Transverse colon (tissue), 4 donors: ENCODE measurements at regions not wholly inside any gene's neighbourhood (a gene's known extent, or its start where the extent isn't known, plus 50 kb on each side); places are given as distances from the start of the nearest gene placed in this dataset.

ENCODE experiments used
- DNase-seq: peaks from one replicate; pipeline ENCODE4 v3.0.0-alpha.2; 2019
- H3K27ac ChIP-seq, 4 donors: fragments of 200-600 bp; sonication (generic); 2 replicates each; pipeline ENCODE4 v1.5.1; 2016 to 2018; ENCODE audit warnings: inconsistent platforms in 4 of 4
- H3K27me3 ChIP-seq: fragments of 200-600 bp; sonication (generic); 2 replicates; pipeline ENCODE4 v1.5.1; 2017; ENCODE audit warnings: inconsistent platforms
- H3K36me3 ChIP-seq, 4 donors: fragments of 200-600 bp; sonication (generic); 2 replicates each; pipeline ENCODE4 v1.5.1; 2017 to 2019; ENCODE audit warnings: inconsistent platforms in 4 of 4
- H3K4me1 ChIP-seq, 4 donors: fragments of 200-600 bp; sonication (generic); 2 replicates each; pipeline ENCODE4 v1.5.1; 2017 to 2020; ENCODE audit warnings: inconsistent platforms in 4 of 4
- H3K4me3 ChIP-seq, 4 donors: fragments of 200-600 bp; sonication (generic); 1 replicate in 1 of 4; 2 replicates in 3 of 4; pipeline versions ENCODE4 v1.5.1 to v1.6.1; 2017 to 2019; ENCODE audit warnings: inconsistent platforms in 4 of 4
- H3K9me3 ChIP-seq, 2 donors: fragments of 200-600 bp; sonication (generic); 2 replicates each; pipeline ENCODE4 v1.5.1; 2017 to 2019; ENCODE audit warnings: inconsistent platforms in 2 of 2
- EP300 ChIP-seq: sonication (generic); formaldehyde crosslinking; IDR thresholded peaks from one replicate; pipeline ENCODE4 v1.6.1; 2017; ENCODE audit warnings: antibody characterized with exemption, low read depth
- POLR2A ChIP-seq: fragments of 450-650 bp; IDR thresholded peaks from one replicate; pipeline ENCODE4 v1.6.1; 2016; ENCODE audit warnings: antibody characterized with exemption, mild to moderate bottlenecking, moderate library complexity
- POLR2AphosphoS5 ChIP-seq, 3 donors: sonication (generic); formaldehyde crosslinking; IDR thresholded peaks; one replicate each; pipeline ENCODE4 v1.6.1; 2016; ENCODE audit warnings: antibody characterized with exemption in 3 of 3
- WGBS, 2 donors: methylation state at CpG; one replicate each; pipeline ENCODE4 v1.1.5; 2018; ENCODE audit warnings: low coverage in 1 of 2; 5-methylcytosine and 5-hydroxymethylcytosine counted together
- in situ Hi-C, 4 donors: fragments of 200-750 bp; cut with MboI; loops; one replicate each; pipeline versions ENCODE4 v1.15.0 to v1.15.1; 2017; ENCODE audit warnings: low sequenced_read_pairs in 3 of 4, low pct_ligation_motif_present in 1 of 4, low pct_unique_long_range_greater_than_20kb in 1 of 4
- intact Hi-C: fragments of 100-400 bp; cut with DNase I; formaldehyde crosslinking; loops from one replicate; pipeline ENCODE4 v1.15.1; 2023; ENCODE audit warnings: low total_unique reads
- TF ChIP-seq, protein P1 (sequence below), 5 experiments: fragments of 200-600 bp in 3 of 5; fragments of 450-650 bp in 2 of 5; sonication (generic) in 3 of 5; IDR thresholded peaks; 1 replicate in 2 of 5; 2 replicates in 3 of 5; pipeline ENCODE4 v1.5.1; 2016 to 2017; ENCODE audit warnings: antibody characterized with exemption in 5 of 5, inconsistent platforms in 3 of 5, mild to moderate bottlenecking in 2 of 5, moderate library complexity in 1 of 5

DNA sequence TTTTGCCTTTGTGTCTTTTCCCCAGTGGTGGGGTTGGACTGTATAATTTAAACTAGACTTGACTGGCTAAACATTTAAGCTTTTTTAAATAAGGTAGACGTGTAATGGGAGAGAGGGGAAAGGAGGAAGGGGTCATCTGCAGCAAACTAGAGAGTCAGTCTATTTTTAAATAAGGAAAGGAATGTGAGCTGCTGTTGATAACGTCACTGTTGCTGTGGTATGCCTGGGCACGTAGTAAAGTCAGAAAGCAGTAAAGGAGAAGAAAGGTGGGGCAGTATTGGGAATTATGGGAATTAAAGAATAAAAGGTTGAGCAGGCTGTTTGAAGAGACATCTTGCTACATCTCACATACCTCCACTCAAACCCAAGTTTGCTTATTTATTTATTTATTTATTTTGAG lies 80.4 kb upstream of the FSHB start:
- DNase-seq = no peak
- H3K4me3 ChIP-seq = no peak overlapping the region

DNA sequence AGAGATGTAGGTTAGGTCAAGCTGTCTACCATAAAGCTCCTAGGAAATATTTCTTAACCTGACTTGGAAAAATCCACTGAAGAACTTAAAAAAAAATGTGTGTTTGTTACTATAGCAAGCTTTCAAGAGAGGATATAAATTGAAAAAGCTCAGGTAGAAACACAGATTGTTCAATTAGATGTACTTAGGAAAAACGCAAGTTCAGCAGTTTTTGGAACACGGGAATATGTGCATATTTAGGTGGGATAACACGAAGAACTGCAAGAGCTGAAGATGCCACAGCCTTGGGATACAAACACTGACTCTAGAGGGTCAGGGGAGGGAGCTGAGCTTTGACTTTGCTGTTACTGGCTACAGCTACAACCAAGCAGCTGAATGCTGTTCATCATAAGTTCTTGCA lies 77.8 kb upstream of the FSHB start:
- Histone ChIP-seq H3K27me3 (no peaks in the 10 kb centered on the region), H3K4me3 (no peak overlapping the region), H3K36me3 (no peaks in the 10 kb centered on the region), H3K4me1 (no peaks in the 10 kb centered on the region), H3K9me3 (no peaks in the 10 kb centered on the region), H3K27ac (no peak overlapping the region)
- TF ChIP-seq POLR2AphosphoS5 (IDR thresholded peaks at IDR 0.05) (no peak), EP300 (no peak), POLR2A (no peak)
- TF ChIP-seq, protein P1, sequence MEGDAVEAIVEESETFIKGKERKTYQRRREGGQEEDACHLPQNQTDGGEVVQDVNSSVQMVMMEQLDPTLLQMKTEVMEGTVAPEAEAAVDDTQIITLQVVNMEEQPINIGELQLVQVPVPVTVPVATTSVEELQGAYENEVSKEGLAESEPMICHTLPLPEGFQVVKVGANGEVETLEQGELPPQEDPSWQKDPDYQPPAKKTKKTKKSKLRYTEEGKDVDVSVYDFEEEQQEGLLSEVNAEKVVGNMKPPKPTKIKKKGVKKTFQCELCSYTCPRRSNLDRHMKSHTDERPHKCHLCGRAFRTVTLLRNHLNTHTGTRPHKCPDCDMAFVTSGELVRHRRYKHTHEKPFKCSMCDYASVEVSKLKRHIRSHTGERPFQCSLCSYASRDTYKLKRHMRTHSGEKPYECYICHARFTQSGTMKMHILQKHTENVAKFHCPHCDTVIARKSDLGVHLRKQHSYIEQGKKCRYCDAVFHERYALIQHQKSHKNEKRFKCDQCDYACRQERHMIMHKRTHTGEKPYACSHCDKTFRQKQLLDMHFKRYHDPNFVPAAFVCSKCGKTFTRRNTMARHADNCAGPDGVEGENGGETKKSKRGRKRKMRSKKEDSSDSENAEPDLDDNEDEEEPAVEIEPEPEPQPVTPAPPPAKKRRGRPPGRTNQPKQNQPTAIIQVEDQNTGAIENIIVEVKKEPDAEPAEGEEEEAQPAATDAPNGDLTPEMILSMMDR (IDR thresholded peaks at IDR 0.05) = no peak
- in situ Hi-C loops (no loop called here), intact Hi-C loops (no loop called here)
- 81 to 89% methylated on average over 3 of the region's 3 CpGs for WGBS, 2 donors
- no peak for DNase-seq

More for the DNA sequence above, 80.4 kb upstream of the FSHB start:
- Histone ChIP-seq H3K36me3 (no peaks in the 10 kb centered on the region), H3K27me3 (no peaks in the 10 kb centered on the region), H3K9me3 (no peaks in the 10 kb centered on the region), H3K27ac (no peak overlapping the region), H3K4me1 (no peaks in the 10 kb centered on the region)
- in situ Hi-C loops (no loop called here), intact Hi-C loops (no loop called here)
- 13 to 28% methylated on average over 3 of the region's 3 CpGs for WGBS, 2 donors
- TF ChIP-seq POLR2AphosphoS5 (IDR thresholded peaks at IDR 0.05) (no peak), EP300 (no peak), POLR2A (no peak)
- TF ChIP-seq, protein P1 (IDR thresholded peaks at IDR 0.05) = no peak

DNA sequence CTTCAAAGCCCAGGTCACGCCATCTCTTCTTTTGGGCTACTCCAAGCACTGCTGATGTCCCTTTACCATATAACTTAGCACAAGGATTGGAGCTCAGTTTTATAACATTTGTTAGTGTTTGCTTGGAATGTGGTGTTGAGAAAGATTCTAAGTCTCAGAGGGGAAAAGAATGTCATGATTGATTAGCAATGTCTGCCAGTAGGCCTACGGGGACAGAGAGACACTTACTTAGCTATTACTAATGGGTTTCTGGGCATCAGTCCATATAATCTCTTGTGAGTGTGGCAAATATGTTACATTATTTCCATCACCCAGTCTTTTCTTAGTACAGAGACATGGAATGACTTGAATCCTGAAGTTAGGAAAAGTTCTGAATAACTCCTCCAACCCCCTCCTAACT lies 75.4 kb upstream of the FSHB start:
- TF ChIP-seq, protein P1 (IDR thresholded peaks at IDR 0.05) = no peak
- no peak for TF ChIP-seq EP300
- TF ChIP-seq POLR2A = no peak
- no peak for TF ChIP-seq POLR2AphosphoS5 (IDR thresholded peaks at IDR 0.05)
- Histone ChIP-seq H3K4me1 (no peaks in the 10 kb centered on the region), H3K9me3 (no peaks in the 10 kb centered on the region), H3K27me3 (no peaks in the 10 kb centered on the region), H3K36me3 (no peaks in the 10 kb centered on the region), H3K4me3 (no peak overlapping the region), H3K27ac (no peak overlapping the region)
- in situ Hi-C loops = no loop called here
- 80 to 89% methylated on average over 2 of the region's 2 CpGs for WGBS, 2 donors
- intact Hi-C loops = loop anchor here (1.0 kb wide), 1 partner anchor 14 kb away; no protein-coding TSS in a partner anchor
- no peak for DNase-seq

DNA sequence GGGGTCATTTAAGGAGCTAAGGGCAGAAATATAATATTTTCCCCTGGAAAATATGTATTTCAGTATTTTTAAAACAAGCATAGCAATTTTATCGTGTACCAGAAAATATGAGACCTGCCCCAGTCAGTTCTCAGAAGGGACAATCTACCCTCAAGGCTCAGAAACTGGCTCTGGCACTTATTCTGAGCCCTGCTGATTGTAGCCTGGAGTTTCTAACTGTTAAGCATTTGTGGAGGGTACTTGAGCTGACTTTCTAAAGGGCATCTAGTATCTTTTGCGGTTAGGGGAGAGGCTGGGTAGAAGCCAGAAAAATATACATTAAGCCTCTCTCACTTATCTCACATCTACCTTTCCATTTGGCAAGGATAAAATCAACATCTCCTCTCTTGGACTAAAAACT lies 71.3 kb upstream of the FSHB start:
- DNase-seq = no peak
- Histone ChIP-seq H3K4me3 (no peak overlapping the region), H3K36me3 (no peaks in the 10 kb centered on the region), H3K9me3 (no peaks in the 10 kb centered on the region), H3K27me3 (no peaks in the 10 kb centered on the region), H3K27ac (no peak overlapping the region), H3K4me1 (no peaks in the 10 kb centered on the region)
- 83 to 89% methylated on average over 2 of the region's 2 CpGs for WGBS, 2 donors
- TF ChIP-seq, protein P1 (IDR thresholded peaks at IDR 0.05) = no peak
- TF ChIP-seq POLR2AphosphoS5 (IDR thresholded peaks at IDR 0.05) = no peak
- intact Hi-C loops = no loop called here
- in situ Hi-C loops = no loop called here
